GM12878 (cell line): ENCODE measurements at regions not wholly inside any gene's neighbourhood (a gene's known extent, or its start where the extent isn't known, plus 50 kb on each side); places are given as distances from the start of the nearest gene placed in this dataset.

ENCODE experiments used
- ATAC-seq: fragments of 200-7000 bp; cut with Tn5 transposase; 3 replicates; pipeline ENCODE4 v1.9.1; 2020; ENCODE audit warnings: mild to moderate bottlenecking, moderate library complexity
- BruUV-seq: library from RNA; stranded (reverse); fragments of 400-500 nt; replicated peaks from 2 replicates; lab custom pipeline; 2021; lab: Mats Ljungman, UMichigan
- CTCF ChIA-PET: fragments of 300-600 bp; sonication (Branson Sonifier 250); formaldehyde crosslinking; extraction: SDS; loops from one replicate; lab custom pipeline; 2021; ENCODE audit warnings: inconsistent platforms; lab: Yijun Ruan, JAX
- POLR2A ChIA-PET: fragments of 350-600 bp; formaldehyde crosslinking; extraction: SDS; loops from one replicate; lab custom pipeline; 2021; ENCODE audit warnings: inconsistent platforms; lab: Charles Lee
- RAD21 ChIA-PET: fragments of 300-600 bp; sonication (Branson Sonifier 250); formaldehyde crosslinking; loops from one replicate; lab custom pipeline; 2023; ENCODE audit warnings: antibody characterized with exemption; ENCODE audit not compliant: unreplicated experiment; lab: Charles Lee
- SMC1A ChIA-PET: fragments of 300-600 bp; sonication (Branson Sonifier 250); formaldehyde crosslinking; loops from one replicate; lab custom pipeline; 2023; ENCODE audit not compliant: unreplicated experiment, uncharacterized antibody; lab: Charles Lee
- DNase-seq: peaks from one replicate; pipeline ENCODE4 v3.0.0-alpha.2; 2011; ENCODE audit warnings: low read depth, low spot score
- FAIRE-seq: peaks from 3 replicates; lab custom pipeline; 2011; peaks lifted over from hg19 to GRCh38; lab: Jason Lieb, UNC
- H2AFZ ChIP-seq: 2 replicates; pipeline ENCODE4 v1.6.0; 2011; ENCODE audit warnings: low read depth, low read length, control low read depth; ENCODE audit not compliant: control insufficient read depth
- H3K27ac ChIP-seq: 2 replicates; pipeline ENCODE4 v1.5.1; 2011; ENCODE audit warnings: control low read depth; ENCODE audit not compliant: control insufficient read depth, insufficient read depth
- H3K27me3 ChIP-seq, 2 experiments: replicated peaks in 1 of 2; 2 replicates each; pipeline versions ENCODE4 v1.6.0 to v1.6.1; 2011; ENCODE audit warnings: low read length in 1 of 2; ENCODE audit not compliant: control insufficient read depth in 2 of 2, insufficient read depth in 2 of 2
- H3K36me3 ChIP-seq, 2 experiments: 2 replicates each; pipeline ENCODE4 v1.5.1; 2011; ENCODE audit warnings: low read length in 1 of 2; ENCODE audit not compliant: control insufficient read depth in 2 of 2, insufficient read depth in 2 of 2
- H3K4me1 ChIP-seq: 2 replicates; pipeline ENCODE4 v1.6.1; 2011; ENCODE audit warnings: mild to moderate bottlenecking, low read length, moderate library complexity, mixed read lengths; ENCODE audit not compliant: control insufficient read depth, insufficient read depth
- H3K4me2 ChIP-seq: 2 replicates; pipeline ENCODE4 v1.6.0; 2011; ENCODE audit warnings: control low read depth; ENCODE audit not compliant: control insufficient read depth, insufficient read depth
- H3K4me3 ChIP-seq: fragments of 200-600 bp; sonication (generic); 2 replicates; pipeline ENCODE4 v1.5.1; 2016
- H3K79me2 ChIP-seq: 2 replicates; pipeline ENCODE4 v1.6.0; 2011; ENCODE audit warnings: low read length; ENCODE audit not compliant: control insufficient read depth, insufficient read depth
- H3K9ac ChIP-seq: 2 replicates; pipeline ENCODE4 v1.8.0; 2011; ENCODE audit warnings: low read length, control low read depth, mixed read lengths; ENCODE audit not compliant: control insufficient read depth, insufficient read depth
- H3K9me3 ChIP-seq: replicated peaks from 3 replicates; pipeline ENCODE4 v1.5.1; 2011; ENCODE audit warnings: mild to moderate bottlenecking, low read length; ENCODE audit not compliant: control insufficient read depth, insufficient read depth
- H4K20me1 ChIP-seq: 2 replicates; pipeline ENCODE4 v1.6.0; 2011; ENCODE audit not compliant: control insufficient read depth, insufficient read depth
- ATF7 ChIP-seq: fragments of 450-650 bp; IDR thresholded peaks from 2 replicates; pipeline ENCODE4 v1.6.1; 2016; ENCODE audit warnings: low read depth, mild to moderate bottlenecking
- ELK1 ChIP-seq: IDR thresholded peaks from 2 replicates; pipeline ENCODE4 v1.6.1; 2012; ENCODE audit warnings: low read depth, low read length, improper control_type of control experiment
- FOXM1 ChIP-seq: IDR thresholded peaks from 2 replicates; pipeline ENCODE4 v1.6.1; 2012; ENCODE audit warnings: low read depth, mild to moderate bottlenecking, inconsistent platforms, low read length, moderate library complexity
- GABPA ChIP-seq: IDR thresholded peaks from 2 replicates; pipeline ENCODE4 v1.6.1; 2014; ENCODE audit warnings: antibody characterized with exemption, low read depth, mild to moderate bottlenecking, inconsistent platforms
- HCFC1 ChIP-seq: fragments of 150-350 bp; IDR thresholded peaks from 2 replicates; pipeline ENCODE4 v1.6.1; 2014; ENCODE audit warnings: low read length
- MXI1 ChIP-seq: fragments of 150-350 bp; IDR thresholded peaks from 2 replicates; pipeline ENCODE4 v1.6.1; 2011; ENCODE audit warnings: low read depth, mild to moderate bottlenecking, inconsistent platforms, low read length, improper control_type of control experiment
- NFIC ChIP-seq: IDR thresholded peaks from 2 replicates; pipeline ENCODE4 v1.6.1; 2012; ENCODE audit warnings: low read depth, mild to moderate bottlenecking, inconsistent platforms, low read length, moderate library complexity
- PAX8 ChIP-seq: fragments of 450-650 bp; IDR thresholded peaks from 2 replicates; pipeline ENCODE4 v1.6.1; 2017; ENCODE audit warnings: mild to moderate bottlenecking, moderate library complexity
- RFX5 ChIP-seq: IDR thresholded peaks from 2 replicates; pipeline ENCODE4 v1.6.1; 2011; ENCODE audit warnings: low read depth, low read length, improper control_type of control experiment
- STAT1 ChIP-seq: fragments of 450-650 bp; conservative IDR thresholded peaks from 2 replicates; pipeline ENCODE4 v1.6.1; 2014; ENCODE audit warnings: antibody characterized with exemption, mild to moderate bottlenecking
- STAT3 ChIP-seq: IDR thresholded peaks from 2 replicates; pipeline ENCODE4 v1.6.1; 2011; ENCODE audit warnings: low read depth, low read length, improper control_type of control experiment
- TBL1XR1 ChIP-seq: IDR thresholded peaks from 2 replicates; pipeline ENCODE4 v1.6.1; 2012; ENCODE audit warnings: low read depth, low read length, improper control_type of control experiment
- ZNF207 ChIP-seq: fragments of 450-650 bp; IDR thresholded peaks from 2 replicates; pipeline ENCODE4 v1.6.1; 2014; ENCODE audit warnings: antibody characterized with exemption, mild to moderate bottlenecking, borderline replicate concordance
- ZNF217 ChIP-seq: fragments of 450-650 bp; IDR thresholded peaks from 2 replicates; pipeline ENCODE4 v1.6.1; 2017; ENCODE audit warnings: antibody characterized with exemption, mild to moderate bottlenecking
- WGBS: methylation state at CpG from one replicate; pipeline ENCODE4 v1.1.6; 2016; ENCODE audit warnings: low lambda C conversion rate; ENCODE audit not compliant: insufficient replicate concordance, insufficient coverage; ENCODE audit errors: missing lambda C conversion rate; 5-methylcytosine and 5-hydroxymethylcytosine counted together
- in situ Hi-C: fragments of 300-500 bp; cut with MboI; formaldehyde crosslinking; loops from 9 replicates; pipeline ENCODE4 v1.14.3; 2018; ENCODE audit warnings: mixed read lengths
- intact Hi-C: fragments of 100-400 bp; cut with micrococcal nuclease; formaldehyde crosslinking; loops from one replicate; pipeline ENCODE4 v1.14.2; 2022; ENCODE audit not compliant: unreplicated experiment
- TF ChIP-seq, protein P1 (sequence below): fragments of 450-650 bp; IDR thresholded peaks from 2 replicates; pipeline ENCODE4 v1.6.1; 2016; ENCODE audit warnings: mild to moderate bottlenecking
- TF ChIP-seq, protein P2 (sequence below): fragments of 450-650 bp; conservative IDR thresholded peaks from 2 replicates; pipeline ENCODE4 v1.6.1; 2017; ENCODE audit warnings: mild to moderate bottlenecking, moderate library complexity

GRCh38 chr2:220000080-220000479 is 372.6 kb downstream of the SLC4A3 start:
- ChIA-PET SMC1A (interaction anchor here (0.6 to 0.9 kb wide), 2 partner anchors 267 to 1167 kb away, joined by 3 read pairs; no protein-coding TSS in a partner anchor), CTCF (interaction anchor here (1.5 to 1.6 kb wide), 2 partner anchors 9 to 1574 kb away, joined by 3 to 5 read pairs; no protein-coding TSS in a partner anchor), RAD21 (interaction anchor here (0.9 to 1.5 kb wide), 2 partner anchors 11 to 14 kb away, joined by 3 read pairs; no protein-coding TSS in a partner anchor), POLR2A (no interaction called here)
- Histone ChIP-seq H3K36me3 (no peaks in the 10 kb centered on the region), H3K9ac (no peak overlapping the region), H3K4me2 (no peak overlapping the region), H3K4me3 (no peak overlapping the region), H2AFZ (no peak overlapping the region), H3K79me2 (no peaks in the 10 kb centered on the region), H4K20me1 (no peaks in the 10 kb centered on the region), H3K27me3 (peaks cover 0 to 4% of the 10 kb centered on the region in 2 experiments; a peak in 2 of 4 replicates), H3K9me3 (no peaks in the 10 kb centered on the region), H3K27ac (no peak overlapping the region), H3K4me1 (no peaks in the 10 kb centered on the region)
- ATAC-seq (no peak), DNase-seq (no peak), FAIRE-seq (no peak)
- intact Hi-C loops (no loop called here), in situ Hi-C loops (no loop called here)
- WGBS = 22% methylated on average over 3 of the region's 3 CpGs
- no TSS peak for BruUV-seq
- TF ChIP-seq NFIC = no peak
- no peak for TF ChIP-seq RFX5
- TF ChIP-seq HCFC1 = no peak
- TF ChIP-seq, protein P1, sequence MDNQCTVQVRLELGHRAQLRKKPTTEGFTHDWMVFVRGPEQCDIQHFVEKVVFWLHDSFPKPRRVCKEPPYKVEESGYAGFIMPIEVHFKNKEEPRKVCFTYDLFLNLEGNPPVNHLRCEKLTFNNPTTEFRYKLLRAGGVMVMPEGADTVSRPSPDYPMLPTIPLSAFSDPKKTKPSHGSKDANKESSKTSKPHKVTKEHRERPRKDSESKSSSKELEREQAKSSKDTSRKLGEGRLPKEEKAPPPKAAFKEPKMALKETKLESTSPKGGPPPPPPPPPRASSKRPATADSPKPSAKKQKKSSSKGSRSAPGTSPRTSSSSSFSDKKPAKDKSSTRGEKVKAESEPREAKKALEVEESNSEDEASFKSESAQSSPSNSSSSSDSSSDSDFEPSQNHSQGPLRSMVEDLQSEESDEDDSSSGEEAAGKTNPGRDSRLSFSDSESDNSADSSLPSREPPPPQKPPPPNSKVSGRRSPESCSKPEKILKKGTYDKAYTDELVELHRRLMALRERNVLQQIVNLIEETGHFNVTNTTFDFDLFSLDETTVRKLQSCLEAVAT = no peak
- no peak for TF ChIP-seq PAX8
- no peak for TF ChIP-seq ELK1
- TF ChIP-seq ATF7 = no peak
- no peak for TF ChIP-seq STAT1
- TF ChIP-seq ZNF217 = no peak
- TF ChIP-seq, protein P2, sequence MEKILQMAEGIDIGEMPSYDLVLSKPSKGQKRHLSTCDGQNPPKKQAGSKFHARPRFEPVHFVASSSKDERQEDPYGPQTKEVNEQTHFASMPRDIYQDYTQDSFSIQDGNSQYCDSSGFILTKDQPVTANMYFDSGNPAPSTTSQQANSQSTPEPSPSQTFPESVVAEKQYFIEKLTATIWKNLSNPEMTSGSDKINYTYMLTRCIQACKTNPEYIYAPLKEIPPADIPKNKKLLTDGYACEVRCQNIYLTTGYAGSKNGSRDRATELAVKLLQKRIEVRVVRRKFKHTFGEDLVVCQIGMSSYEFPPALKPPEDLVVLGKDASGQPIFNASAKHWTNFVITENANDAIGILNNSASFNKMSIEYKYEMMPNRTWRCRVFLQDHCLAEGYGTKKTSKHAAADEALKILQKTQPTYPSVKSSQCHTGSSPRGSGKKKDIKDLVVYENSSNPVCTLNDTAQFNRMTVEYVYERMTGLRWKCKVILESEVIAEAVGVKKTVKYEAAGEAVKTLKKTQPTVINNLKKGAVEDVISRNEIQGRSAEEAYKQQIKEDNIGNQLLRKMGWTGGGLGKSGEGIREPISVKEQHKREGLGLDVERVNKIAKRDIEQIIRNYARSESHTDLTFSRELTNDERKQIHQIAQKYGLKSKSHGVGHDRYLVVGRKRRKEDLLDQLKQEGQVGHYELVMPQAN = no peak
- no peak for TF ChIP-seq FOXM1
- TF ChIP-seq MXI1 = no peak
- TF ChIP-seq STAT3 = no peak
- no peak for TF ChIP-seq TBL1XR1
- TF ChIP-seq GABPA = no peak
- no peak for TF ChIP-seq ZNF207
